MCF 10A (cell line): ENCODE measurements at regions not wholly inside any gene's neighbourhood (a gene's known extent, or its start where the extent isn't known, plus 50 kb on each side); places are given as distances from the start of the nearest gene placed in this dataset.

ENCODE experiments used
- BruUV-seq: library from RNA; stranded (reverse); fragments of 400-500 nt; replicated peaks from 2 replicates; lab custom pipeline; 2021; lab: Mats Ljungman, UMichigan
- CTCF ChIA-PET: fragments of 300-600 bp; sonication (Branson Sonifier 250); formaldehyde crosslinking; extraction: SDS; loops from one replicate; lab custom pipeline; 2021; ENCODE audit warnings: antibody characterized with exemption, inconsistent platforms; lab: Yijun Ruan, JAX
- POLR2A ChIA-PET: fragments of 300-600, 350-650 bp; sonication (Branson Sonifier 250); formaldehyde crosslinking; extraction: SDS; loops from one replicate; lab custom pipeline; 2020; ENCODE audit warnings: antibody characterized with exemption, inconsistent platforms; lab: Yijun Ruan, JAX
- DNase-seq: peaks from one replicate; pipeline ENCODE4 v3.0.0-alpha.2; 2018; ENCODE audit not compliant: unreplicated experiment
- H3K27ac Mint-ChIP-seq: one replicate; pipeline ENCODE4 v1.8.0; 2022; ENCODE audit warnings: mild to moderate bottlenecking, low read depth, mixed read lengths; ENCODE audit not compliant: unreplicated experiment
- H3K27me3 Mint-ChIP-seq: one replicate; pipeline ENCODE4 v1.8.0; 2022; ENCODE audit warnings: mixed read lengths; ENCODE audit not compliant: insufficient read depth, unreplicated experiment
- H3K36me3 Mint-ChIP-seq: one replicate; pipeline ENCODE4 v1.8.0; 2022; ENCODE audit warnings: mild to moderate bottlenecking, moderate library complexity, mixed read lengths; ENCODE audit not compliant: insufficient read depth, unreplicated experiment
- H3K4me1 Mint-ChIP-seq: one replicate; pipeline ENCODE4 v1.8.0; 2022; ENCODE audit warnings: mixed read lengths; ENCODE audit not compliant: insufficient read depth, unreplicated experiment
- H3K4me3 Mint-ChIP-seq: one replicate; pipeline ENCODE4 v1.8.0; 2022; ENCODE audit warnings: mild to moderate bottlenecking, moderate library complexity, mixed read lengths; ENCODE audit not compliant: unreplicated experiment
- H3K9me3 Mint-ChIP-seq: one replicate; pipeline ENCODE4 v1.8.0; 2022; ENCODE audit warnings: mixed read lengths; ENCODE audit not compliant: unreplicated experiment
- CTCF ChIP-seq: fragments of 200-600 bp; IDR thresholded peaks from one replicate; pipeline ENCODE4 v1.8.0; 2022; ENCODE audit warnings: antibody characterized with exemption, mild to moderate bottlenecking; ENCODE audit not compliant: unreplicated experiment
- intact Hi-C: fragments of 100-400 bp; cut with micrococcal nuclease; formaldehyde crosslinking; loops from 2 replicates; pipeline ENCODE4 v1.14.1; 2022

- no peak for DNase-seq
These were observed 70.6 kb downstream of the ACTBL2 start for GRCh38 chr5:57411982-57412381.

GRCh38 chr5:57410374-57411320, 72.0 kb downstream of the ACTBL2 start:
- ChIA-PET CTCF (interaction anchor here (0.7 to 0.9 kb wide), 2 partner anchors 72 to 1068 kb away, joined by 3 read pairs; no protein-coding TSS in a partner anchor), POLR2A (interaction anchor here (0.7 kb wide), 1 partner anchor 17 kb away, joined by 3 read pairs; no protein-coding TSS in a partner anchor)
- Mint-ChIP-seq H3K4me3 (no peak overlapping the region), H3K27ac (no peak overlapping the region), H3K4me1 (no peaks in the 10 kb centered on the region), H3K27me3 (no peaks in the 10 kb centered on the region), H3K9me3 (no peaks in the 10 kb centered on the region), H3K36me3 (no peaks in the 10 kb centered on the region)
- intact Hi-C loops, result no loop called here
- DNase-seq, result no peak
- no peak for TF ChIP-seq CTCF
- BruUV-seq, result no TSS peak

More at GRCh38 chr5:57411982-57412381, 70.6 kb downstream of the ACTBL2 start:
- BruUV-seq, result no TSS peak
- intact Hi-C loops, result no loop called here
- H3K4me1 Mint-ChIP-seq, result no peaks in the 10 kb centered on the region
- no peaks in the 10 kb centered on the region for H3K9me3 Mint-ChIP-seq
- CTCF ChIA-PET, result interaction anchor here (0.9 kb wide), 1 partner anchor 9 kb away, joined by 3 read pairs; no protein-coding TSS in a partner anchor
- no peak for TF ChIP-seq CTCF
- no peaks in the 10 kb centered on the region for H3K36me3 Mint-ChIP-seq
- POLR2A ChIA-PET, result no interaction called here
- no peaks in the 10 kb centered on the region for H3K27me3 Mint-ChIP-seq
- H3K27ac Mint-ChIP-seq, result no peak overlapping the region
- H3K4me3 Mint-ChIP-seq, result no peak overlapping the region

DNA sequence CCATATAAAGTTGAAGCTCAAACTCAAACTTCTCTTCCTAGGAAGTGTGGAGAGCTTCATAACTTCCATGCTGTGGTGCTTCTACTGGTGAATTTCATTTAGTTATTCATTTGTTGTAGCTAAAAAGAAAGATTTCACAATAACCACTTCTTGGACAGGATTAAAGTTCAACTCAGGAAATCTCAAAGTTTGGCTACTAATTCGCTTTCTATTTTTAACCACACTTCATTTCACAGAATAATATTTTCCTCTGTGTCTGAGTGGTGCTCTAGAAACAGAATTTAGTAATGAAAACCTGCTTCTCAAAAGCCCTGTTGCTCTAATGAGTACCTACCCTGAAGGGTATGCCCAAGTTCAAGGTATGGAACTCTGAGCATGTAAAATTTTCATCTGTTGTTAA, 73.9 kb downstream of the ACTBL2 start:
- TF ChIP-seq CTCF, result no peak
- Mint-ChIP-seq H3K4me1 (no peaks in the 10 kb centered on the region), H3K36me3 (no peaks in the 10 kb centered on the region), H3K9me3 (no peaks in the 10 kb centered on the region), H3K27ac (no peak overlapping the region), H3K27me3 (no peaks in the 10 kb centered on the region), H3K4me3 (no peak overlapping the region)
- ChIA-PET POLR2A (interaction anchor here (0.9 kb wide), 1 partner anchor 10 kb away, joined by 4 read pairs; no protein-coding TSS in a partner anchor), CTCF (interaction anchor here (0.7 kb wide), 1 partner anchor 110 kb away, joined by 3 read pairs; no protein-coding TSS in a partner anchor)
- intact Hi-C loops, result no loop called here
- BruUV-seq, result no TSS peak
- DNase-seq, result no peak

- POLR2A ChIA-PET, result interaction anchor here (0.9 kb wide), 1 partner anchor 11 kb away, joined by 4 read pairs; no protein-coding TSS in a partner anchor
- BruUV-seq, result no TSS peak
These were observed 74.3 kb downstream of the ACTBL2 start for GRCh38 chr5:57408285-57408684.

More at GRCh38 chr5:57408285-57408684, 74.3 kb downstream of the ACTBL2 start:
- CTCF ChIA-PET, result no interaction called here
- Mint-ChIP-seq H3K4me1 (no peaks in the 10 kb centered on the region), H3K27me3 (no peaks in the 10 kb centered on the region), H3K4me3 (no peak overlapping the region), H3K36me3 (no peaks in the 10 kb centered on the region), H3K9me3 (no peaks in the 10 kb centered on the region), H3K27ac (no peak overlapping the region)
- intact Hi-C loops, result no loop called here
- DNase-seq, result no peak
- no peak for TF ChIP-seq CTCF
